Mesothelial cell of epicardium (in vitro differentiated cells): ENCODE measurements at regions not wholly inside any gene's neighbourhood (a gene's known extent, or its start where the extent isn't known, plus 50 kb on each side); places are given as distances from the start of the nearest gene placed in this dataset.

Experiments
- DNase-seq, 2 experiments: peaks; one replicate each; pipeline ENCODE4 v3.0.0; 2021; ENCODE audit warnings: low spot score in 2 of 2; ENCODE audit not compliant: unreplicated experiment in 2 of 2
- H3K27ac Mint-ChIP-seq: 2 replicates; pipeline ENCODE4 v1.8.0; 2021; ENCODE audit warnings: mixed read lengths
- H3K27me3 Mint-ChIP-seq: 2 replicates; pipeline ENCODE4 v1.8.0; 2021; ENCODE audit warnings: low read depth, mixed read lengths
- H3K36me3 Mint-ChIP-seq: 2 replicates; pipeline ENCODE4 v1.8.0; 2021; ENCODE audit warnings: mixed read lengths
- H3K4me1 Mint-ChIP-seq: 2 replicates; pipeline ENCODE4 v1.8.0; 2021; ENCODE audit warnings: mixed read lengths
- H3K4me3 Mint-ChIP-seq: 2 replicates; pipeline ENCODE4 v1.8.0; 2021; ENCODE audit warnings: mild to moderate bottlenecking, moderate library complexity, mixed read lengths
- H3K9me3 Mint-ChIP-seq: 2 replicates; pipeline ENCODE4 v1.8.0; 2021; ENCODE audit warnings: mixed read lengths
- CTCF ChIP-seq: fragments of 200-600 bp; sonication (generic); IDR thresholded peaks from one replicate; pipeline ENCODE4 v1.5.0; 2021; ENCODE audit warnings: antibody characterized with exemption; ENCODE audit not compliant: unreplicated experiment

GRCh38 chr3:181790561-181790960 is 78.8 kb downstream of the SOX2 start:
- DNase-seq, result no peak
- TF ChIP-seq CTCF, result no peak
- Mint-ChIP-seq H3K27ac (no peak overlapping the region), H3K36me3 (no peaks in the 10 kb centered on the region), H3K9me3 (no peaks in the 10 kb centered on the region), H3K27me3 (no peaks in the 10 kb centered on the region), H3K4me3 (no peak overlapping the region), H3K4me1 (no peaks in the 10 kb centered on the region)

GRCh38 chr3:181791056-181791955 is 79.6 kb downstream of the SOX2 start:
- no peak overlapping the region for H3K27ac Mint-ChIP-seq
- no peaks in the 10 kb centered on the region for H3K36me3 Mint-ChIP-seq
- no peaks in the 10 kb centered on the region for H3K27me3 Mint-ChIP-seq
- no peak overlapping the region for H3K4me3 Mint-ChIP-seq
- no peak for TF ChIP-seq CTCF
- DNase-seq, result no peak
- no peaks in the 10 kb centered on the region for H3K9me3 Mint-ChIP-seq
- no peaks in the 10 kb centered on the region for H3K4me1 Mint-ChIP-seq

- TF ChIP-seq CTCF, result no peak
- DNase-seq, result no peak
- Mint-ChIP-seq H3K4me3 (no peak overlapping the region), H3K27me3 (no peaks in the 10 kb centered on the region), H3K4me1 (no peaks in the 10 kb centered on the region), H3K9me3 (no peaks in the 10 kb centered on the region), H3K36me3 (no peaks in the 10 kb centered on the region), H3K27ac (no peak overlapping the region)
These were observed 81.3 kb downstream of the SOX2 start for GRCh38 chr3:181793006-181793405.

- no peak for DNase-seq
- no peak overlapping the region for H3K27ac Mint-ChIP-seq
- no peaks in the 10 kb centered on the region for H3K36me3 Mint-ChIP-seq
- H3K4me1 Mint-ChIP-seq, result no peaks in the 10 kb centered on the region
- no peak for TF ChIP-seq CTCF
- H3K4me3 Mint-ChIP-seq, result no peak overlapping the region
- no peaks in the 10 kb centered on the region for H3K9me3 Mint-ChIP-seq
- no peaks in the 10 kb centered on the region for H3K27me3 Mint-ChIP-seq
These were observed 82.5 kb downstream of the SOX2 start for GRCh38 chr3:181794011-181794790.

GRCh38 chr3:181796641-181797040 is 84.9 kb downstream of the SOX2 start:
- DNase-seq, result no peak
- Mint-ChIP-seq H3K36me3 (no peaks in the 10 kb centered on the region), H3K27me3 (no peaks in the 10 kb centered on the region), H3K4me3 (no peak overlapping the region), H3K27ac (no peak overlapping the region), H3K4me1 (no peaks in the 10 kb centered on the region), H3K9me3 (no peaks in the 10 kb centered on the region)
- no peak for TF ChIP-seq CTCF
